Testis (tissue), 2 donors: ENCODE measurements at regions not wholly inside any gene's neighbourhood (a gene's known extent, or its start where the extent isn't known, plus 50 kb on each side); places are given as distances from the start of the nearest gene placed in this dataset.

ENCODE experiments used
- POLR2A ChIP-seq: fragments of 450-650 bp; IDR thresholded peaks from one replicate; pipeline ENCODE4 v1.6.1; 2017; ENCODE audit warnings: antibody characterized with exemption, mild to moderate bottlenecking, moderate library complexity
- TF ChIP-seq, protein P1 (sequence below), 3 experiments: fragments of 450-650 bp in 2 of 3; fragments of 200-600 bp in 1 of 3; sonication (generic) in 1 of 3; IDR thresholded peaks; one replicate each; pipeline ENCODE4 v1.5.1; 2016 to 2019; ENCODE audit warnings: antibody characterized with exemption in 3 of 3, mild to moderate bottlenecking in 2 of 3, moderate library complexity in 1 of 3

GRCh38 chr2:14752295-14752694 is 119.8 kb downstream of the LRATD1 start:
- TF ChIP-seq POLR2A, result no peak
- TF ChIP-seq, protein P1, sequence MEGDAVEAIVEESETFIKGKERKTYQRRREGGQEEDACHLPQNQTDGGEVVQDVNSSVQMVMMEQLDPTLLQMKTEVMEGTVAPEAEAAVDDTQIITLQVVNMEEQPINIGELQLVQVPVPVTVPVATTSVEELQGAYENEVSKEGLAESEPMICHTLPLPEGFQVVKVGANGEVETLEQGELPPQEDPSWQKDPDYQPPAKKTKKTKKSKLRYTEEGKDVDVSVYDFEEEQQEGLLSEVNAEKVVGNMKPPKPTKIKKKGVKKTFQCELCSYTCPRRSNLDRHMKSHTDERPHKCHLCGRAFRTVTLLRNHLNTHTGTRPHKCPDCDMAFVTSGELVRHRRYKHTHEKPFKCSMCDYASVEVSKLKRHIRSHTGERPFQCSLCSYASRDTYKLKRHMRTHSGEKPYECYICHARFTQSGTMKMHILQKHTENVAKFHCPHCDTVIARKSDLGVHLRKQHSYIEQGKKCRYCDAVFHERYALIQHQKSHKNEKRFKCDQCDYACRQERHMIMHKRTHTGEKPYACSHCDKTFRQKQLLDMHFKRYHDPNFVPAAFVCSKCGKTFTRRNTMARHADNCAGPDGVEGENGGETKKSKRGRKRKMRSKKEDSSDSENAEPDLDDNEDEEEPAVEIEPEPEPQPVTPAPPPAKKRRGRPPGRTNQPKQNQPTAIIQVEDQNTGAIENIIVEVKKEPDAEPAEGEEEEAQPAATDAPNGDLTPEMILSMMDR (IDR thresholded peaks at IDR 0.05), result no peak
